ENCODE measurements at regions not wholly inside any gene's neighbourhood (a gene's known extent, or its start where the extent isn't known, plus 50 kb on each side); places are given as distances from the start of the nearest gene placed in this dataset.

DNA sequence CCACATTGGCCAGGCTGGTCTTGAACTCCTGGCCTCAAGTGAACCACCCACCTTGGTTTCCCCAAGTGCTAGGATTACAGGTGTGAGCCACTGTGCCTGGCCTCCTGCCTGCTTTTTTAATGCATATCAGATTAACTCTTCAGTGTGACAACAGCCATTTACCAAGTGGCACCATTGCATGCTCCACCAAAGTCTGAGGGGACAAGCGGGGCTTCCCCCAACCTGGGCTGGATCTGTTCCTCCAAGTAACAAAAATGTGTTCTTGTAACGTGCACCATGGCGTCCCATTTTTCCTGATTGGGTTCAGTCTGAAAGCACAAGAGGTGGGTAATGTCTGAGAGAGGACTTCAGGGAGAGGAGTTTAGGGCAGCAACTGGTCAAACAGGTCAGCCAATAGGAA, 77.8 kb downstream of the TEX29 start:
- no peak for TF ChIP-seq CTCF (IDR thresholded peaks at IDR 0.05)
- no peak for TF ChIP-seq POLR2A (IDR thresholded peaks at IDR 0.05)

All from body of pancreas (tissue), 4 donors.